Peyer's patch (tissue), 4 donors: ENCODE measurements at regions not wholly inside any gene's neighbourhood (a gene's known extent, or its start where the extent isn't known, plus 50 kb on each side); places are given as distances from the start of the nearest gene placed in this dataset.

Experiments
- DNase-seq, 3 donors: peaks; one replicate each; pipeline ENCODE4 v3.0.0-alpha.2; 2017 to 2019
- H3K27ac ChIP-seq, 4 donors: fragments of 200-600 bp; sonication (generic); one replicate each; pipeline ENCODE4 v1.5.1; 2016 to 2019
- H3K27me3 ChIP-seq, 2 donors: fragments of 200-600 bp; sonication (generic); one replicate each; pipeline ENCODE4 v1.5.1; 2019
- H3K36me3 ChIP-seq, 3 donors: fragments of 200-600 bp; sonication (generic); one replicate each; pipeline ENCODE4 v1.5.1; 2016 to 2019
- H3K4me1 ChIP-seq, 4 donors: fragments of 200-600 bp; sonication (generic); one replicate each; pipeline ENCODE4 v1.5.1; 2016 to 2019
- H3K4me3 ChIP-seq, 4 donors: fragments of 200-600 bp; sonication (generic); 1 replicate in 3 of 4; 2 replicates in 1 of 4; pipeline ENCODE4 v1.5.1; 2016 to 2019; ENCODE audit warnings: mild to moderate bottlenecking in 1 of 4
- H3K9me3 ChIP-seq, 4 donors: fragments of 200-600 bp; sonication (generic); one replicate each; pipeline ENCODE4 v1.5.1; 2016 to 2019; ENCODE audit warnings: mild to moderate bottlenecking in 1 of 4
- POLR2A ChIP-seq, 2 donors: fragments of 450-650 bp; IDR thresholded peaks; one replicate each; pipeline ENCODE4 v1.5.1; 2017; ENCODE audit warnings: antibody characterized with exemption in 2 of 2, mild to moderate bottlenecking in 2 of 2, moderate library complexity in 2 of 2
- TF ChIP-seq, protein P1 (sequence below), 6 experiments: fragments of 450-650 bp in 4 of 6; fragments of 200-600 bp in 2 of 6; sonication (generic) in 1 of 6; IDR thresholded peaks; one replicate each; pipeline ENCODE4 v1.5.1; 2017 to 2019; ENCODE audit warnings: antibody characterized with exemption in 6 of 6, mild to moderate bottlenecking in 3 of 6, moderate library complexity in 1 of 6

DNA sequence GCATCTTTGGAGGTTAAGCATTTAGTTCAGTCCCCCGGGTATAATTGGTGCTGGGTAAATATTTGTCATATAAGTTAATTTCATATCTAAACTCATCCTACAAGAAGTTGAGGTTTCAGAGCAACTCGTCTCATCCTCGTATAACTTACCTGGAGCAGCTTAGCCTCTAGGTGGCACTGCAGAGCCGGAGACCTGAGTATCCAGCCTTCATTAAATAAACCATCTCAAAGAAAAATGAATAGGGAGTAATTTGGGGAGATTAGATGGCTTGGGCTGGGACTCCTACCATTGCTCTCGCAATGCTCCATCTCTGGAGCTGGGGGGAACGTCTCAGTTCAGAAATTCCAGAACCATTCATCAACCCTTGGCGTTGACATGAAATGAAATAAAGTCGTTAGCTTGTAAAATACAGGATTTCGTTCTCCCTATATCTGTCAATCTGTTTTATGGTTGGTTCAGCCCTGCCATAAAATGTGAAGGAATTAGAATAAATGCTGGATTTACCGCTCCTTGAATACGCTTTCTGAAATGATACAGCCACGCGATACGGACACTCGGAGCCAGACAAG is 122.9 kb upstream of the TMEM132D start:
- DNase-seq = peak in 1 of 3 donors; percentile 63
- Histone ChIP-seq H3K27me3 (no peaks in the 10 kb centered on the region), H3K27ac (no peak overlapping the region), H3K4me3 (no peak overlapping the region), H3K36me3 (no peaks in the 10 kb centered on the region), H3K9me3 (no peaks in the 10 kb centered on the region), H3K4me1 (no peaks in the 10 kb centered on the region)
- TF ChIP-seq POLR2A (IDR thresholded peaks at IDR 0.05) = no peak
- TF ChIP-seq, protein P1, sequence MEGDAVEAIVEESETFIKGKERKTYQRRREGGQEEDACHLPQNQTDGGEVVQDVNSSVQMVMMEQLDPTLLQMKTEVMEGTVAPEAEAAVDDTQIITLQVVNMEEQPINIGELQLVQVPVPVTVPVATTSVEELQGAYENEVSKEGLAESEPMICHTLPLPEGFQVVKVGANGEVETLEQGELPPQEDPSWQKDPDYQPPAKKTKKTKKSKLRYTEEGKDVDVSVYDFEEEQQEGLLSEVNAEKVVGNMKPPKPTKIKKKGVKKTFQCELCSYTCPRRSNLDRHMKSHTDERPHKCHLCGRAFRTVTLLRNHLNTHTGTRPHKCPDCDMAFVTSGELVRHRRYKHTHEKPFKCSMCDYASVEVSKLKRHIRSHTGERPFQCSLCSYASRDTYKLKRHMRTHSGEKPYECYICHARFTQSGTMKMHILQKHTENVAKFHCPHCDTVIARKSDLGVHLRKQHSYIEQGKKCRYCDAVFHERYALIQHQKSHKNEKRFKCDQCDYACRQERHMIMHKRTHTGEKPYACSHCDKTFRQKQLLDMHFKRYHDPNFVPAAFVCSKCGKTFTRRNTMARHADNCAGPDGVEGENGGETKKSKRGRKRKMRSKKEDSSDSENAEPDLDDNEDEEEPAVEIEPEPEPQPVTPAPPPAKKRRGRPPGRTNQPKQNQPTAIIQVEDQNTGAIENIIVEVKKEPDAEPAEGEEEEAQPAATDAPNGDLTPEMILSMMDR (IDR thresholded peaks at IDR 0.05) = peak in 4 of 6 experiments; percentile 27 to 48 (median 38)

DNA sequence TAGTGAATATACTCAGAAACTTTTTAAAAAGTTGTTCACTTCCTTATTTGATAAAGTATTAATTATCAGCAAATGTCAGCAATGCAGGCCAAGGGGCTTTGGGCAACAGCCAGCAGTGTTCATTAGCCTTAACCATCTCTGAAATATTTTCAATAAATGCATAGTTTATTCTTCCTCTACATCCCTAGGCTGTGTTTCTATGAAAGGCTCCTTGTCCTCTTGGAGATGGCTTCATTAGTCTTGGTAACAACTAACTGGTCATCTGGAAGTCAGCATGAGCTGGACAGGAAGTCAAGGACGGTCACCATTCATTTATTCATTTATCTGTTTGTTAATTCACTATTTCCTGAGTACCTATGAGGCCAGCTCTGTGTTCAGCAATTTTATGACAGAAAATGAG is 124.0 kb upstream of the TMEM132D start:
- no peak for TF ChIP-seq POLR2A (IDR thresholded peaks at IDR 0.05)
- TF ChIP-seq, protein P1 (IDR thresholded peaks at IDR 0.05) = no peak
- no peak for DNase-seq
- Histone ChIP-seq H3K4me3 (no peak overlapping the region), H3K36me3 (no peaks in the 10 kb centered on the region), H3K27ac (no peak overlapping the region), H3K4me1 (no peaks in the 10 kb centered on the region), H3K27me3 (no peaks in the 10 kb centered on the region), H3K9me3 (no peaks in the 10 kb centered on the region)

DNA sequence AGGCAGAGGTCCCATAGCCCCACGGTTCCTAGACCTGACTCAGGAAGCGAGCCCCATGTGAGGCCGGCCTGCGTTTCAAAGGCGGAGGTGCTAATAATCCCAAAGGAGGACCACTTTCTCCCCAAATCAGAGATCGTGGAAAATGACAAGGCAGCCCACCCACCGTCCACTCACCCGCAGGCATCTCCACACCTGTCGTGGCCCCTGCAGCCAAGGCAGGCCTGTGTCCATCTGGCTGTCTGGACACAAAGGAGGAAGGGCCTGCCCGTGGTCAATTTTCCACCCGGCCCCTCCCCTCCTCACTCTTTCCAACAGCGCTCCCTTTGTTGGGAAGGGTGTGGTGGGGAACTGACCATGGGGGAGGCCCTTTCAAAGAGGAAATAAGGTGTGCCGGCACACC is 125.3 kb upstream of the TMEM132D start:
- H3K27me3 ChIP-seq = no peaks in the 10 kb centered on the region
- TF ChIP-seq, protein P1 (IDR thresholded peaks at IDR 0.05) = no peak
- TF ChIP-seq POLR2A (IDR thresholded peaks at IDR 0.05) = no peak
- no peaks in the 10 kb centered on the region for H3K4me1 ChIP-seq
- no peak overlapping the region for H3K4me3 ChIP-seq
- H3K27ac ChIP-seq = no peak overlapping the region
- no peaks in the 10 kb centered on the region for H3K9me3 ChIP-seq
- no peak for DNase-seq
- H3K36me3 ChIP-seq = no peaks in the 10 kb centered on the region

DNA sequence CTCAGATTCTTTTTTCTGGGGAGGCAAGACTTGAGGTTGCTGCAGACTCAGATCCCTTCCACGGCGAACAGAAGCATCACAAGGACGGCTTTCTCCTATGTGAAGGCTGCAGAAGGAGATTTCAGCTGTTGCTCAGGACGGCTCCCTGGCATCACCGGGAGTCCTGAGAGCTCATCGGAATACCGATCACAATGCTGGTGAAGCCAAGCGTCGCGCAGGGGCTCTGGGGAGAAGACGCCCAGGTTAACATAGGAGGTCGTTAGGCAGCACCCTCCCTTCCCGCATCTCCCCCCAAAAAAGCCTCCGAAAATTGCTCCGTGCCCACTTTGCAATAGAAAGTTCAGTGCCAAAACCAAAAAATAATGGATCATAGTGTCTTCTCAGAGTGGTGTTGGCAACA is 127.2 kb upstream of the TMEM132D start:
- no peak for DNase-seq
- H3K36me3 ChIP-seq = no peaks in the 10 kb centered on the region
- no peak overlapping the region for H3K4me3 ChIP-seq
- no peak for TF ChIP-seq POLR2A (IDR thresholded peaks at IDR 0.05)
- TF ChIP-seq, protein P1 (IDR thresholded peaks at IDR 0.05) = no peak
- no peaks in the 10 kb centered on the region for H3K27me3 ChIP-seq
- H3K27ac ChIP-seq = no peak overlapping the region
- no peaks in the 10 kb centered on the region for H3K4me1 ChIP-seq
- no peaks in the 10 kb centered on the region for H3K9me3 ChIP-seq

DNA sequence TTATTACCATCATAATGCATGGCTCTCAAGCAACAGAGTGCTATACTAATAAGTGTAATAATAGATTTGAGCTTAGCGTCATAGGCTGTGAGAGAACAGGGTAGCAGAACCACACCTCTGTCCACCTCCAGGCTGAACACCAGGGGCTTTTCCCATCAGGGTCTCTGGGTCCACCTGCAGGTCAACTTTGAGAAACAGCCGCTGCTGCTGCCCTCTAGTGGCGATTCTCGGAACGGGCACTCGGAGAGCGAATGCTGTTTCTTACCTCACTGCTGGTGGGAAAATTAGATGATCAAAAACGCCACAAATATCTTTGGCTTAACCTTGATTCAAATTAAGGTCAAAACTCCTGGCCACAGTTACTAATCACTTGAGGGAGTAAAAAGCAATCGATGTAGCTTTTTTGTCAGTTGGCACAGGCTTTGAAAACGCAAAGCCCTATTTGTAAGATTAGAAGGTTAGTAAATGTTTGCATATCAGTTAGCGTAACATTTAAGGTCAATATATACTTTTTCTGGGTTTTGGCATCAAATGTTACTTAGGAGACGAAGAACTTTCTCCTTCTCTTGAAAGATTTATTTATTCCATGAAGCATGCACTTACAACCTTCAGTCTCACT is 127.9 kb upstream of the TMEM132D start:
- no peaks in the 10 kb centered on the region for H3K9me3 ChIP-seq
- H3K27me3 ChIP-seq = no peaks in the 10 kb centered on the region
- H3K27ac ChIP-seq = no peak overlapping the region
- DNase-seq = peak in 2 of 3 donors; percentile 59 to 73
- H3K36me3 ChIP-seq = no peaks in the 10 kb centered on the region
- H3K4me3 ChIP-seq = no peak overlapping the region
- no peak for TF ChIP-seq POLR2A (IDR thresholded peaks at IDR 0.05)
- TF ChIP-seq, protein P1 (IDR thresholded peaks at IDR 0.05) = peak; percentile 17 to 76 (median 50)
- no peaks in the 10 kb centered on the region for H3K4me1 ChIP-seq
